Neuron (in vitro differentiated cells): ENCODE measurements at regions not wholly inside any gene's neighbourhood (a gene's known extent, or its start where the extent isn't known, plus 50 kb on each side); places are given as distances from the start of the nearest gene placed in this dataset.
"Not testable (repeated sequence)": the region's sequence is repeated elsewhere in the genome, so short reads cannot be mapped to it uniquely, and the experiment has no call there.

Source experiments
- H2AFZ ChIP-seq: one replicate; pipeline ENCODE4 v1.6.1; 2013; ENCODE audit warnings: low read depth, mild to moderate bottlenecking, inconsistent platforms, low read length, moderate library complexity
- H3K27me3 ChIP-seq: one replicate; pipeline ENCODE4 v1.6.1; 2013; ENCODE audit warnings: low read length; ENCODE audit not compliant: insufficient read depth
- H3K36me3 ChIP-seq: one replicate; pipeline ENCODE4 v1.6.1; 2013; ENCODE audit warnings: low read length; ENCODE audit not compliant: insufficient read depth
- H3K4me1 ChIP-seq: one replicate; pipeline ENCODE4 v1.6.1; 2013; ENCODE audit warnings: low read length; ENCODE audit not compliant: insufficient read depth
- H3K4me3 ChIP-seq: 2 replicates; pipeline ENCODE4 v1.5.1; 2013; ENCODE audit warnings: mild to moderate bottlenecking, low read length, moderate library complexity
- H3K9me3 ChIP-seq: one replicate; pipeline ENCODE4 v1.6.1; 2013; ENCODE audit warnings: low read length

GRCh38 chr21:10400622-10401361 is 120.6 kb upstream of the TPTE start:
- H3K9me3 ChIP-seq = not testable (repeated sequence)

DNA sequence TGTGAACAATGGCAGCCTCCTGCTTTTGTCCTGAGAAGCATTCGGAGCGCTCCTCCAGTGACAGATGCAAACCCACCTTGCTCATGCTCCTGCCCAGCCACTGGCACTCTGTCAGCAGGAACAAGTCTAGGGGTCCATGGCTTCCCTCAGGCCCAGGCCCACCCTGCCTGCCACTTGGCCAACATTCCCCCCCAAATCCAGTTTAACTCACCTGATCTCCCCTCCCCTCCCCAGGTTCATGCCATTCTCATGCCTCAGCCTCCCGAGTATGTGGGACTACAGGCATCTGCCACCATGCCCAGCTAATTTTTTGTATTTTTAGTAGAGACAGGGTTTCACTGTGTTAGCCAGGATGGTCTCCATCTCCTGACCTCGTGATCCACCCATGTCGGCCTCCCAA is 118.9 kb upstream of the TPTE start:
- H3K4me3 ChIP-seq, H3K4me1 ChIP-seq, H3K9me3 ChIP-seq: not testable (repeated sequence)

More at GRCh38 chr21:10400622-10401361, 120.6 kb upstream of the TPTE start:
- H3K4me1 ChIP-seq, H3K27me3 ChIP-seq, H3K4me3 ChIP-seq, H2AFZ ChIP-seq, H3K36me3 ChIP-seq: not testable (repeated sequence)

GRCh38 chr21:10405331-10405730 is 116.1 kb upstream of the TPTE start:
- H2AFZ ChIP-seq, H3K4me1 ChIP-seq, H3K36me3 ChIP-seq, H3K4me3 ChIP-seq, H3K9me3 ChIP-seq, H3K27me3 ChIP-seq: not testable (repeated sequence)

More for the DNA sequence above, 118.9 kb upstream of the TPTE start:
- not testable (repeated sequence) for H2AFZ ChIP-seq, H3K36me3 ChIP-seq, H3K27me3 ChIP-seq

DNA sequence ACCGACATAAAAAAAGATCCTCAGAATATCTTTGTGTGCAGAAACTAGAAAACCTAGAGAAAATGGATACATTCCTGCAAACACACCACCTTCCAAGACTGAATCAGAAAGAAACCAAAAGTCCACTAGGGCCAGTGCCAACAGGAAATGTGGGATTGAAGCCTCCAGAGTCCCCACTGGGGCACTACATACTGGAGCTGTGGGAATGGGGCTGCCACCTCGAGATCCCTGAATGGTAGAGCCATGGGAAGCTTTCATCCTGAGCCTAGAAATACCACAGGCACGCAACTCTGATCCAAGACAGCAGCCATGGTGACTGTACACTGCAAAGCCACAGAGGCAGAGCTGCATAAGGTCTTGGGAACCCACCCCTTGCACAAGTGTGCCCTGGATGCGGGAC is 111.6 kb upstream of the TPTE start:
- H2AFZ ChIP-seq, H3K9me3 ChIP-seq, H3K27me3 ChIP-seq, H3K36me3 ChIP-seq, H3K4me1 ChIP-seq, H3K4me3 ChIP-seq: not testable (repeated sequence)

DNA sequence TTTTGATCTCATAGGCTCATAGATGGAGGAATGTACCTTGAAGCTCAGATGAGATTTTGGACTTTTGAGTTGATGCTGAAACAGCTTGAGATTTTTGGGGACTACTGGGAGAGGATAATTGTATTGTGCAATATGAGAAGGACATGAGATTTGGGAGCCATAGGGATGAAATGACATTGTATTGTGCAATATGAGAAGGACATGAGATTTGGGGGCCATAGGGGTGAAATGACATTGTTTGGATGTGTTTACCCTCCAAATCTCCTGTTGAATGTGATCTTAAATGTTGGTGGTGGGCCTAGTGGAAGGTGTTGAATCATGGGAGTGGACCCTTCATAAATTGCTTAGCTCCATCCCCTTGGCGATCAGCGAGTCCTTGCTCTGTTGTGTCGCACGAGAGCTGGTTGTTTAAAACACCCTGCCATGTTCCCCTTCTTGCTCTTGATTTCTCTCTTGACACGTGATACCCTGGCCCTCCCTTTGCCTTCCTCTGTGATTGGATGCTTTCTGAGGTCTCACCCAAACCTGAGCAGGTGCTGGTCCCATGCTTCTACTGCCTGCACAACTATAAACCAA is 110.9 kb upstream of the TPTE start:
- H3K4me3 ChIP-seq, H3K27me3 ChIP-seq, H3K9me3 ChIP-seq: not testable (repeated sequence)

DNA sequence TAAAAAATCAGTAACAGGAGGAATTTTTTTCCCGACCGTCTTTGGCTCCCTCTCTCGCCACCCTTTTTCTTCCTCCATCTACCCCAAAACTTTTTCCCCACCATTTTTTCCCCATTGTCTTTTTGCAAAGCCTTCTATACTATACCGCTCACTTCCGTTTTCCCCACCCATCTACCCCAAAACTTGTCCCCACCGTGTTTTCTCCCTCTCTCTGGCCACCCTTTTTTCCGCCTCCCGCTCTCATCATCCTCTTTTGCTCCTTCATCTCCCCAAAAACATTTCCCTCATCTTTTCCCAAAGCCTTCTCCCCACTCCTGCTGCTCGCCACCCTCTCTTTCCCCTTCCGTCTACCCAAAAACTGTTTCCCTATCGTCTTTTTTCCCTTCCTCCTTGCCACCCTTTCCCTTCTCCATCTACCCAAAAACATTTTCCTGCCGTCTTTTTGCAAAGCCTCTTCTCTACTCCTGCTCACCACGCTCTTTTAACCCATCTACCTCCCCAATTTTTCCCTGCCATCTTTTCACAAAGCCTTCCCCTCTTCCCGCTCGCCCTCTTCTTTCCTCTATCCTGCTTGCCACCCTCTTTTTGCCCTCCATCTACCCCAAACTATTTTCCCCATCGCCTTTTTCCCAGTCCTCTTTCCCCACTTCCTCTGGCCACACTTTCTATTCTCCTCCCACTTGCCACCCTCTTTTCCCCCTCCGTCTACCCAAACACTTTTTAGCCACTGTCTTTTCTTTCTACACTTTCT is 109.4 kb upstream of the TPTE start:
- not testable (repeated sequence) for H2AFZ ChIP-seq, H3K4me1 ChIP-seq, H3K9me3 ChIP-seq, H3K27me3 ChIP-seq, H3K4me3 ChIP-seq, H3K36me3 ChIP-seq

More for the DNA sequence above, 110.9 kb upstream of the TPTE start:
- not testable (repeated sequence) for H3K4me1 ChIP-seq, H2AFZ ChIP-seq, H3K36me3 ChIP-seq

- not testable (repeated sequence) for H3K4me1 ChIP-seq, H3K36me3 ChIP-seq, H2AFZ ChIP-seq, H3K4me3 ChIP-seq, H3K27me3 ChIP-seq, H3K9me3 ChIP-seq
Observed at GRCh38 chr21:10412928-10413246, 108.5 kb upstream of the TPTE start.

GRCh38 chr21:10413247-10414120 is 107.9 kb upstream of the TPTE start:
- H3K36me3 ChIP-seq, H3K27me3 ChIP-seq, H3K9me3 ChIP-seq, H2AFZ ChIP-seq, H3K4me1 ChIP-seq, H3K4me3 ChIP-seq: not testable (repeated sequence)

GRCh38 chr21:10414121-10414924 is 107.1 kb upstream of the TPTE start:
- not testable (repeated sequence) for H3K9me3 ChIP-seq, H2AFZ ChIP-seq, H3K36me3 ChIP-seq, H3K4me1 ChIP-seq, H3K4me3 ChIP-seq, H3K27me3 ChIP-seq

DNA sequence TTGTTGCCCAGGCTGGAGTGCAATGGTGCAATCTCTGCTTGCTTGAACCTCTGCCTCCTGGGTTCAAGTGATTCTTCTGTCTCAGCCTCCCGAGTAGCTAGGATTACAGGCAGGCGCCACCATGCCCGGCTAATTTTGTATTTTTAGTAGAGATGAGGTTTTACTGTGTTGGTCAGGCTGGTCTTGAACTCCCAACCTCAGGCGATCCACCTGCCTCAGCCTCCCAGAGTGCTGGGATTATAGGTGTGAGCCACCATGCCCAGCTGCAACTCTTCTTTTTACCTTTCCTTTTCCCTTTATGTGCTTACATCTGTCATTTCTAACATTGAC is 106.5 kb upstream of the TPTE start:
- not testable (repeated sequence) for H3K9me3 ChIP-seq, H2AFZ ChIP-seq, H3K27me3 ChIP-seq, H3K4me3 ChIP-seq, H3K4me1 ChIP-seq, H3K36me3 ChIP-seq

DNA sequence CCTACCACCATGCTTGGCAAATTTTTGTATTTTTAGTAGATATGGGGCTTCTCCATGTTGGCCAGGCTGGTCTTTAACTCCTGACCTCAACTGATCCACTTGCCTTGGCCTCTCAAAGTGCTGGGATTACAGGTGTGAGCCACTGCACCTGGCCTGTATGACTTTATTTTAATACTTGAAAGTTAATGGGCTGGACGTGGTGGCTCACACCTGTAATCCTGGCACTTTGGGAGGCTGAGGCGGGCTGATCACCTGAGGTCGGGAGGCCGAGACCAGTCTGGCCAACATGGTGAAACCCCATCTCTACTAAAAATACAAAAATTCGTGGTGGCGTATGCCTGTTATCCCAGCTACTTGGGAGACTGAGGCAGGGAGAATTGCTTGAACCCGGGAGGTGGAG is 105.9 kb upstream of the TPTE start:
- not testable (repeated sequence) for H3K36me3 ChIP-seq, H3K27me3 ChIP-seq, H3K4me1 ChIP-seq, H3K9me3 ChIP-seq, H2AFZ ChIP-seq, H3K4me3 ChIP-seq

DNA sequence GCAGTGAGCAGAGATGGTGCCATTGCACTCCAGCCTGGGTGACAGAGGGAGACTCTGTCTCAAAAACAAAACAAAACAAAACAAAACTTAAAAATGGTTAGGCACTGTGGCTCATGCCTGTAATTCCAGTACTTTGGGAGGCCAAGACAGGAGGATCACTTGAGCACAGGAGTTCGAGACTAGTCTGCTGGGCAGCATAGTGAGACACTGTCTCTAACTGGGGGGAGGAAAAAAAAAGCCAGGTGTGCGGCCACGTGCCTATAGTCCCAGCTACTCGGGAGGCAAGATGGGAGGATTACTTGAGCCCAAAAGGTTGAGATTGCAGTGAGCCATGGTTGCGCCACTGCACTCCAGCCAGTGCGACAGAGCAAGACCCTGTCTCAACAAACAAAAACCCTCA is 105.5 kb upstream of the TPTE start:
- not testable (repeated sequence) for H3K4me1 ChIP-seq, H3K9me3 ChIP-seq, H3K27me3 ChIP-seq, H2AFZ ChIP-seq, H3K4me3 ChIP-seq, H3K36me3 ChIP-seq
